ENCODE measurements at regions not wholly inside any gene's neighbourhood (a gene's known extent, or its start where the extent isn't known, plus 50 kb on each side); places are given as distances from the start of the nearest gene placed in this dataset.

- no peaks in the 10 kb centered on the region for H3K79me2 ChIP-seq (ENCODE audit: low read length)
- no peaks in the 10 kb centered on the region for H3K9me3 ChIP-seq (replicated peaks; ENCODE audit: insufficient read depth, low read length)
- TF ChIP-seq EZH2 (optimal IDR thresholded peaks at IDR 0.05; ENCODE audit: low read depth, low read length) (no peak), EZH2phosphoT487 (IDR thresholded peaks at IDR 0.05; ENCODE audit: low read length) (no peak), CTCF (IDR thresholded peaks at IDR 0.05; ENCODE audit: low read length) (no peak)
- no peaks in the 10 kb centered on the region for H3K36me3 ChIP-seq (replicated peaks; ENCODE audit: insufficient read depth, low read length)
- no peak overlapping the region for H3K9ac ChIP-seq (ENCODE audit: low read length)
- H3K4me3 ChIP-seq (ENCODE audit: low read length): no peak overlapping the region
- no peaks in the 10 kb centered on the region for H3K27me3 ChIP-seq (replicated peaks; ENCODE audit: insufficient read depth, low read length)
- no peaks in the 10 kb centered on the region for H3K4me1 ChIP-seq (ENCODE audit: low read length)
- no peaks in the 10 kb centered on the region for H4K20me1 ChIP-seq (ENCODE audit: insufficient read depth, low read length)
- H2AFZ ChIP-seq (ENCODE audit: low read length): no peak overlapping the region
- H3F3A ChIP-seq (ENCODE audit: insufficient read depth, low read length): no peaks in the 10 kb centered on the region
- H3K9me2 ChIP-seq (replicated peaks; ENCODE audit: insufficient read depth, low read length): no peaks in the 10 kb centered on the region
- H3K27ac ChIP-seq (ENCODE audit: low read length): no peak overlapping the region
- DNase-seq: no peak
- no peak overlapping the region for H3K4me2 ChIP-seq (ENCODE audit: low read depth, low read length)
Measured at GRCh38 chr14:46325777-46326176, 325.8 kb downstream of the RPL10L start.

GRCh38 chr14:46325157-46325556, 326.4 kb downstream of the RPL10L start:
- H3K4me2 ChIP-seq (ENCODE audit: low read depth, low read length): no peak overlapping the region
- no peaks in the 10 kb centered on the region for H4K20me1 ChIP-seq (ENCODE audit: insufficient read depth, low read length)
- H3K4me3 ChIP-seq (ENCODE audit: low read length): no peak overlapping the region
- no peak for TF ChIP-seq CTCF (IDR thresholded peaks at IDR 0.05; ENCODE audit: low read length)
- no peak for TF ChIP-seq EZH2phosphoT487 (IDR thresholded peaks at IDR 0.05; ENCODE audit: low read length)
- no peak for TF ChIP-seq EZH2 (optimal IDR thresholded peaks at IDR 0.05; ENCODE audit: low read depth, low read length)
- H3F3A ChIP-seq (ENCODE audit: insufficient read depth, low read length): no peaks in the 10 kb centered on the region
- H3K27ac ChIP-seq (ENCODE audit: low read length): no peak overlapping the region
- no peaks in the 10 kb centered on the region for H3K79me2 ChIP-seq (ENCODE audit: low read length)
- H3K9me3 ChIP-seq (replicated peaks; ENCODE audit: insufficient read depth, low read length): no peaks in the 10 kb centered on the region
- DNase-seq: no peak
- H2AFZ ChIP-seq (ENCODE audit: low read length): no peak overlapping the region
- H3K4me1 ChIP-seq (ENCODE audit: low read length): no peaks in the 10 kb centered on the region
- no peaks in the 10 kb centered on the region for H3K36me3 ChIP-seq (replicated peaks; ENCODE audit: insufficient read depth, low read length)
- H3K9me2 ChIP-seq (replicated peaks; ENCODE audit: insufficient read depth, low read length): no peaks in the 10 kb centered on the region
- H3K27me3 ChIP-seq (replicated peaks; ENCODE audit: insufficient read depth, low read length): no peaks in the 10 kb centered on the region
- H3K9ac ChIP-seq (ENCODE audit: low read length): no peak overlapping the region

- Histone ChIP-seq H3F3A (ENCODE audit: insufficient read depth, low read length) (no peaks in the 10 kb centered on the region), H3K36me3 (replicated peaks; ENCODE audit: insufficient read depth, low read length) (no peaks in the 10 kb centered on the region), H4K20me1 (ENCODE audit: insufficient read depth, low read length) (no peaks in the 10 kb centered on the region), H3K9me2 (replicated peaks; ENCODE audit: insufficient read depth, low read length) (no peaks in the 10 kb centered on the region), H3K9ac (ENCODE audit: low read length) (no peak overlapping the region), H2AFZ (ENCODE audit: low read length) (no peak overlapping the region), H3K27ac (ENCODE audit: low read length) (no peak overlapping the region), H3K79me2 (ENCODE audit: low read length) (no peaks in the 10 kb centered on the region), H3K4me2 (ENCODE audit: low read depth, low read length) (no peak overlapping the region), H3K9me3 (replicated peaks; ENCODE audit: insufficient read depth, low read length) (no peaks in the 10 kb centered on the region), H3K27me3 (replicated peaks; ENCODE audit: insufficient read depth, low read length) (no peaks in the 10 kb centered on the region), H3K4me3 (ENCODE audit: low read length) (no peak overlapping the region), H3K4me1 (ENCODE audit: low read length) (no peaks in the 10 kb centered on the region)
- no peak for DNase-seq
- TF ChIP-seq EZH2phosphoT487 (IDR thresholded peaks at IDR 0.05; ENCODE audit: low read length): no peak
Measured at GRCh38 chr14:46323404-46323762, 328.2 kb downstream of the RPL10L start.

GRCh38 chr14:46322730-46323403, 328.7 kb downstream of the RPL10L start:
- no peak overlapping the region for H3K27ac ChIP-seq (ENCODE audit: low read length)
- H3K79me2 ChIP-seq (ENCODE audit: low read length): no peaks in the 10 kb centered on the region
- H3K9me2 ChIP-seq (replicated peaks; ENCODE audit: insufficient read depth, low read length): no peaks in the 10 kb centered on the region
- no peak overlapping the region for H2AFZ ChIP-seq (ENCODE audit: low read length)
- H3K36me3 ChIP-seq (replicated peaks; ENCODE audit: insufficient read depth, low read length): no peaks in the 10 kb centered on the region
- H3K9me3 ChIP-seq (replicated peaks; ENCODE audit: insufficient read depth, low read length): no peaks in the 10 kb centered on the region
- H3F3A ChIP-seq (ENCODE audit: insufficient read depth, low read length): no peaks in the 10 kb centered on the region
- H4K20me1 ChIP-seq (ENCODE audit: insufficient read depth, low read length): no peaks in the 10 kb centered on the region
- no peak overlapping the region for H3K4me3 ChIP-seq (ENCODE audit: low read length)
- no peak for TF ChIP-seq EZH2phosphoT487 (IDR thresholded peaks at IDR 0.05; ENCODE audit: low read length)
- no peak for TF ChIP-seq CTCF (IDR thresholded peaks at IDR 0.05; ENCODE audit: low read length)
- TF ChIP-seq EZH2 (optimal IDR thresholded peaks at IDR 0.05; ENCODE audit: low read depth, low read length): no peak
- no peak for DNase-seq
- H3K4me1 ChIP-seq (ENCODE audit: low read length): no peaks in the 10 kb centered on the region
- H3K9ac ChIP-seq (ENCODE audit: low read length): no peak overlapping the region
- H3K27me3 ChIP-seq (replicated peaks; ENCODE audit: insufficient read depth, low read length): no peaks in the 10 kb centered on the region
- H3K4me2 ChIP-seq (ENCODE audit: low read depth, low read length): no peak overlapping the region
